Embryonic facial prominence (tissue), 1 donor: ENCODE measurements at regions not wholly inside any gene's neighbourhood (a gene's known extent, or its start where the extent isn't known, plus 50 kb on each side); places are given as distances from the start of the nearest gene placed in this dataset.

Experiments used
- DNase-seq: peaks from one replicate; pipeline ENCODE4 v3.0.0-alpha.2; 2016; ENCODE audit errors: extremely low spot score

GRCh38 chr17:77458202-77459017 lies 317.6 kb downstream of the SEC14L1 start:
- no peak for DNase-seq

GRCh38 chr17:77459018-77459755 lies 318.4 kb downstream of the SEC14L1 start:
- no peak for DNase-seq

GRCh38 chr17:77460514-77461046 lies 319.8 kb downstream of the SEC14L1 start:
- no peak for DNase-seq

- DNase-seq: no peak
Measured at GRCh38 chr17:77461277-77462057, 320.7 kb downstream of the SEC14L1 start.

- no peak for DNase-seq
Measured at GRCh38 chr17:77462090-77462489, 321.3 kb downstream of the SEC14L1 start.

- no peak for DNase-seq
Measured at GRCh38 chr17:77462553-77463497, 322.1 kb downstream of the SEC14L1 start.

- DNase-seq: no peak
Measured at GRCh38 chr17:77464988-77465357, 324.2 kb downstream of the SEC14L1 start.

- DNase-seq: no peak
Measured at GRCh38 chr17:77465358-77466041, 324.7 kb downstream of the SEC14L1 start.

- no peak for DNase-seq
Measured at GRCh38 chr17:77466140-77466539, 325.4 kb downstream of the SEC14L1 start.

- DNase-seq: no peak
Measured at GRCh38 chr17:77466596-77467223, 325.9 kb downstream of the SEC14L1 start.

- DNase-seq: no peak
Measured at GRCh38 chr17:77467521-77467920, 326.8 kb downstream of the SEC14L1 start.

- DNase-seq: no peak
Measured at GRCh38 chr17:77468897-77469296, 328.1 kb downstream of the SEC14L1 start.

GRCh38 chr17:77470330-77470786 lies 329.6 kb downstream of the SEC14L1 start:
- DNase-seq: no peak

GRCh38 chr17:77470800-77471733 lies 330.3 kb downstream of the SEC14L1 start:
- DNase-seq: no peak

GRCh38 chr17:77471984-77472461 lies 331.3 kb downstream of the SEC14L1 start:
- peak; percentile 85 for DNase-seq

GRCh38 chr17:77472468-77473310 lies 331.9 kb downstream of the SEC14L1 start:
- DNase-seq: no peak

GRCh38 chr17:77473615-77474226 lies 333.0 kb downstream of the SEC14L1 start:
- DNase-seq: no peak
